GM12878 (cell line): ENCODE measurements at regions not wholly inside any gene's neighbourhood (a gene's known extent, or its start where the extent isn't known, plus 50 kb on each side); places are given as distances from the start of the nearest gene placed in this dataset.

Experiments
- ATAC-seq: fragments of 200-7000 bp; cut with Tn5 transposase; 3 replicates; pipeline ENCODE4 v1.9.1; 2020; ENCODE audit warnings: mild to moderate bottlenecking, moderate library complexity
- BruUV-seq: library from RNA; stranded (reverse); fragments of 400-500 nt; replicated peaks from 2 replicates; lab custom pipeline; 2021; lab: Mats Ljungman, UMichigan
- CTCF ChIA-PET: fragments of 300-600 bp; sonication (Branson Sonifier 250); formaldehyde crosslinking; extraction: SDS; loops from one replicate; lab custom pipeline; 2021; ENCODE audit warnings: inconsistent platforms; lab: Yijun Ruan, JAX
- POLR2A ChIA-PET: fragments of 350-600 bp; formaldehyde crosslinking; extraction: SDS; loops from one replicate; lab custom pipeline; 2021; ENCODE audit warnings: inconsistent platforms; lab: Charles Lee
- RAD21 ChIA-PET: fragments of 300-600 bp; sonication (Branson Sonifier 250); formaldehyde crosslinking; loops from one replicate; lab custom pipeline; 2023; ENCODE audit warnings: antibody characterized with exemption; ENCODE audit not compliant: unreplicated experiment; lab: Charles Lee
- SMC1A ChIA-PET: fragments of 300-600 bp; sonication (Branson Sonifier 250); formaldehyde crosslinking; loops from one replicate; lab custom pipeline; 2023; ENCODE audit not compliant: unreplicated experiment, uncharacterized antibody; lab: Charles Lee
- DNase-seq: peaks from one replicate; pipeline ENCODE4 v3.0.0-alpha.2; 2011; ENCODE audit warnings: low read depth, low spot score
- FAIRE-seq: peaks from 3 replicates; lab custom pipeline; 2011; peaks lifted over from hg19 to GRCh38; lab: Jason Lieb, UNC
- H2AFZ ChIP-seq: 2 replicates; pipeline ENCODE4 v1.6.0; 2011; ENCODE audit warnings: low read depth, low read length, control low read depth; ENCODE audit not compliant: control insufficient read depth
- H3K27ac ChIP-seq: 2 replicates; pipeline ENCODE4 v1.5.1; 2011; ENCODE audit warnings: control low read depth; ENCODE audit not compliant: control insufficient read depth, insufficient read depth
- H3K27me3 ChIP-seq, 2 experiments: replicated peaks in 1 of 2; 2 replicates each; pipeline versions ENCODE4 v1.6.0 to v1.6.1; 2011; ENCODE audit warnings: low read length in 1 of 2; ENCODE audit not compliant: control insufficient read depth in 2 of 2, insufficient read depth in 2 of 2
- H3K36me3 ChIP-seq, 2 experiments: 2 replicates each; pipeline ENCODE4 v1.5.1; 2011; ENCODE audit warnings: low read length in 1 of 2; ENCODE audit not compliant: control insufficient read depth in 2 of 2, insufficient read depth in 2 of 2
- H3K4me1 ChIP-seq: 2 replicates; pipeline ENCODE4 v1.6.1; 2011; ENCODE audit warnings: mild to moderate bottlenecking, low read length, moderate library complexity, mixed read lengths; ENCODE audit not compliant: control insufficient read depth, insufficient read depth
- H3K4me2 ChIP-seq: 2 replicates; pipeline ENCODE4 v1.6.0; 2011; ENCODE audit warnings: control low read depth; ENCODE audit not compliant: control insufficient read depth, insufficient read depth
- H3K4me3 ChIP-seq: fragments of 200-600 bp; sonication (generic); 2 replicates; pipeline ENCODE4 v1.5.1; 2016
- H3K79me2 ChIP-seq: 2 replicates; pipeline ENCODE4 v1.6.0; 2011; ENCODE audit warnings: low read length; ENCODE audit not compliant: control insufficient read depth, insufficient read depth
- H3K9ac ChIP-seq: 2 replicates; pipeline ENCODE4 v1.8.0; 2011; ENCODE audit warnings: low read length, control low read depth, mixed read lengths; ENCODE audit not compliant: control insufficient read depth, insufficient read depth
- H3K9me3 ChIP-seq: replicated peaks from 3 replicates; pipeline ENCODE4 v1.5.1; 2011; ENCODE audit warnings: mild to moderate bottlenecking, low read length; ENCODE audit not compliant: control insufficient read depth, insufficient read depth
- H4K20me1 ChIP-seq: 2 replicates; pipeline ENCODE4 v1.6.0; 2011; ENCODE audit not compliant: control insufficient read depth, insufficient read depth
- ASH2L ChIP-seq: fragments of 300-600, 200-600 bp; sonication (generic); IDR thresholded peaks from 2 replicates; pipeline ENCODE4 v1.6.1; 2017; ENCODE audit warnings: low read depth, mild to moderate bottlenecking, borderline replicate concordance
- ATF7 ChIP-seq: fragments of 450-650 bp; IDR thresholded peaks from 2 replicates; pipeline ENCODE4 v1.6.1; 2016; ENCODE audit warnings: low read depth, mild to moderate bottlenecking
- CBFB ChIP-seq: IDR thresholded peaks from 2 replicates; pipeline ENCODE4 v1.6.1; 2016; ENCODE audit warnings: antibody characterized with exemption, low read depth
- ESRRA ChIP-seq: IDR thresholded peaks from 2 replicates; pipeline ENCODE4 v1.6.1; 2012; ENCODE audit warnings: mild to moderate bottlenecking, low read length, improper control_type of control experiment
- ETV6 ChIP-seq, 2 experiments: fragments of 450-650 bp in 1 of 2; IDR thresholded peaks in 1 of 2; conservative IDR thresholded peaks in 1 of 2; 2 replicates each; pipeline ENCODE4 v1.6.1; 2014; ENCODE audit warnings: antibody characterized with exemption in 1 of 2, borderline replicate concordance in 1 of 2, low read depth in 1 of 2, mild to moderate bottlenecking in 1 of 2, moderate library complexity in 1 of 2
- IRF4 ChIP-seq: IDR thresholded peaks from 2 replicates; pipeline ENCODE4 v1.6.1; 2011; ENCODE audit warnings: low read depth, low read length
- KDM1A ChIP-seq: fragments of 200-600 bp; sonication (generic); IDR thresholded peaks from 2 replicates; pipeline ENCODE4 v1.6.1; 2016; ENCODE audit warnings: borderline replicate concordance
- MTA3 ChIP-seq: IDR thresholded peaks from 2 replicates; pipeline ENCODE4 v1.6.1; 2012; ENCODE audit warnings: low read length, inconsistent platforms, borderline replicate concordance
- NR2C1 ChIP-seq: fragments of 450-650 bp; IDR thresholded peaks from 2 replicates; pipeline ENCODE4 v1.6.1; 2017; ENCODE audit warnings: antibody characterized with exemption, mild to moderate bottlenecking, moderate library complexity
- PML ChIP-seq: IDR thresholded peaks from 2 replicates; pipeline ENCODE4 v1.6.1; 2012; ENCODE audit warnings: low read length, inconsistent platforms
- SREBF1 ChIP-seq: IDR thresholded peaks from 2 replicates; pipeline ENCODE4 v1.6.1; 2012; ENCODE audit warnings: mild to moderate bottlenecking, low read length
- SRF ChIP-seq, 2 experiments: IDR thresholded peaks; 2 replicates each; pipeline ENCODE4 v1.6.1; 2011; ENCODE audit warnings: low read depth in 2 of 2, low read length in 2 of 2, mild to moderate bottlenecking in 1 of 2, moderate library complexity in 1 of 2
- TARDBP ChIP-seq: IDR thresholded peaks from 2 replicates; pipeline ENCODE4 v1.6.1; 2016; ENCODE audit warnings: borderline replicate concordance
- ZBTB4 ChIP-seq: fragments of 450-650 bp; formaldehyde crosslinking; IDR thresholded peaks from 2 replicates; pipeline ENCODE4 v1.4.0; 2022; ENCODE audit warnings: mild to moderate bottlenecking, moderate library complexity
- ZNF217 ChIP-seq: fragments of 450-650 bp; IDR thresholded peaks from 2 replicates; pipeline ENCODE4 v1.6.1; 2017; ENCODE audit warnings: antibody characterized with exemption, mild to moderate bottlenecking
- ZNF384 ChIP-seq: IDR thresholded peaks from 2 replicates; pipeline ENCODE4 v1.6.1; 2012; ENCODE audit warnings: low read depth, mild to moderate bottlenecking, low read length, improper control_type of control experiment, borderline replicate concordance
- WGBS: methylation state at CpG from one replicate; pipeline ENCODE4 v1.1.6; 2016; ENCODE audit warnings: low lambda C conversion rate; ENCODE audit not compliant: insufficient replicate concordance, insufficient coverage; ENCODE audit errors: missing lambda C conversion rate; 5-methylcytosine and 5-hydroxymethylcytosine counted together
- in situ Hi-C: fragments of 300-500 bp; cut with MboI; formaldehyde crosslinking; loops from 9 replicates; pipeline ENCODE4 v1.14.3; 2018; ENCODE audit warnings: mixed read lengths
- intact Hi-C: fragments of 100-400 bp; cut with micrococcal nuclease; formaldehyde crosslinking; loops from one replicate; pipeline ENCODE4 v1.14.2; 2022; ENCODE audit not compliant: unreplicated experiment
- TF ChIP-seq, protein P1 (sequence below): fragments of 150-350 bp; IDR thresholded peaks from 2 replicates; pipeline ENCODE4 v1.6.1; 2016; ENCODE audit warnings: low read depth, low read length

DNA sequence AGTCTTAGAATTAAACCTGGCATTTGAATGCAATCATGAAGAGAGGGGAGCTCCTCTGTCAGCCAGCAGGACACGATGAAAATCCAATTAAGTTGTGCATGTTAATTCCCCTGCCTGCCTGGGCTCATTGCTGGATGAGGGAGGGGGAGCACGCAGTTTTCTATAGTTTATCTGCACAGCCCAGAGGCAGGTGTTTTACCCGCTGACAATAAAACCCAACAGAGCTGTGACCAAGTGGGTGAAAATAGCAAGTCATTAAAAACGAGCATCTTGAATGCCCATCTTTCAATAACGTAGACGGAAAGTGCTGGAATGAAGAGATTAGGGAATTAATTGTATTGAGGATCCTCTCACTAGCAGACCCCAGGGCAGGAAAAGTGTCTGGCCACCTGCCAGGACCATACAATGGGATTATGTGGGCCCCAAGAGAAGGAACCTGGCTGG lies 100.1 kb upstream of the FAM20C start:
- no peak overlapping the region for H3K4me2 ChIP-seq
- no peak overlapping the region for H3K9ac ChIP-seq
- no peaks in the 10 kb centered on the region for H3K4me1 ChIP-seq
- H2AFZ ChIP-seq: no peak overlapping the region
- DNase-seq: no peak
- BruUV-seq: no TSS peak
- POLR2A ChIA-PET: no interaction called here
- no peaks in the 10 kb centered on the region for H3K79me2 ChIP-seq
- TF ChIP-seq, protein P1, sequence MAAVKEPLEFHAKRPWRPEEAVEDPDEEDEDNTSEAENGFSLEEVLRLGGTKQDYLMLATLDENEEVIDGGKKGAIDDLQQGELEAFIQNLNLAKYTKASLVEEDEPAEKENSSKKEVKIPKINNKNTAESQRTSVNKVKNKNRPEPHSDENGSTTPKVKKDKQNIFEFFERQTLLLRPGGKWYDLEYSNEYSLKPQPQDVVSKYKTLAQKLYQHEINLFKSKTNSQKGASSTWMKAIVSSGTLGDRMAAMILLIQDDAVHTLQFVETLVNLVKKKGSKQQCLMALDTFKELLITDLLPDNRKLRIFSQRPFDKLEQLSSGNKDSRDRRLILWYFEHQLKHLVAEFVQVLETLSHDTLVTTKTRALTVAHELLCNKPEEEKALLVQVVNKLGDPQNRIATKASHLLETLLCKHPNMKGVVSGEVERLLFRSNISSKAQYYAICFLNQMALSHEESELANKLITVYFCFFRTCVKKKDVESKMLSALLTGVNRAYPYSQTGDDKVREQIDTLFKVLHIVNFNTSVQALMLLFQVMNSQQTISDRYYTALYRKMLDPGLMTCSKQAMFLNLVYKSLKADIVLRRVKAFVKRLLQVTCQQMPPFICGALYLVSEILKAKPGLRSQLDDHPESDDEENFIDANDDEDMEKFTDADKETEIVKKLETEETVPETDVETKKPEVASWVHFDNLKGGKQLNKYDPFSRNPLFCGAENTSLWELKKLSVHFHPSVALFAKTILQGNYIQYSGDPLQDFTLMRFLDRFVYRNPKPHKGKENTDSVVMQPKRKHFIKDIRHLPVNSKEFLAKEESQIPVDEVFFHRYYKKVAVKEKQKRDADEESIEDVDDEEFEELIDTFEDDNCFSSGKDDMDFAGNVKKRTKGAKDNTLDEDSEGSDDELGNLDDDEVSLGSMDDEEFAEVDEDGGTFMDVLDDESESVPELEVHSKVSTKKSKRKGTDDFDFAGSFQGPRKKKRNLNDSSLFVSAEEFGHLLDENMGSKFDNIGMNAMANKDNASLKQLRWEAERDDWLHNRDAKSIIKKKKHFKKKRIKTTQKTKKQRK: no peak
- TF ChIP-seq NR2C1 (no peak), ZNF217 (no peak), ASH2L (no peak), ATF7 (no peak), MTA3 (no peak), ESRRA (no peak), SRF (IDR thresholded peaks at IDR 0.05; ENCODE audit: low read depth in 2 of 2, low read length in 2 of 2) (no peak), PML (no peak), IRF4 (no peak), CBFB (no peak), SREBF1 (no peak), ETV6 (conservative IDR thresholded peaks at IDR 0.05 in 1 of 2, IDR thresholded peaks at IDR 0.05 in 1 of 2; ENCODE audit: borderline replicate concordance in 1 of 2, low read depth in 1 of 2) (no peak), ZNF384 (no peak), KDM1A (no peak), ZBTB4 (CRISPR knock-in tag) (no peak), TARDBP (no peak)
- in situ Hi-C loops (no loop called here), intact Hi-C loops (no loop called here)
- H3K27me3 ChIP-seq: no peaks in the 10 kb centered on the region
- SMC1A ChIA-PET: no interaction called here
- H3K36me3 ChIP-seq: no peaks in the 10 kb centered on the region
- no peak for ATAC-seq
- FAIRE-seq: no peak
- no peaks in the 10 kb centered on the region for H3K9me3 ChIP-seq
- H3K4me3 ChIP-seq: no peak overlapping the region
- H3K27ac ChIP-seq: no peak overlapping the region
- RAD21 ChIA-PET: no interaction called here
- H4K20me1 ChIP-seq: no peaks in the 10 kb centered on the region
- CTCF ChIA-PET: no interaction called here
- WGBS: 51% methylated on average over 6 of the region's 6 CpGs
